Activated CD4-positive, alpha-beta T cell treated with anti-CD3 and anti-CD28 coated beads, Interleukin-2, amount 50 U/mL, for 4 hours (primary cell): ENCODE measurements at regions not wholly inside any gene's neighbourhood (a gene's known extent, or its start where the extent isn't known, plus 50 kb on each side); places are given as distances from the start of the nearest gene placed in this dataset.
"Not testable (repeated sequence)": the region's sequence is repeated elsewhere in the genome, so short reads cannot be mapped to it uniquely, and the experiment has no call there.

ENCODE experiments used
- DNase-seq, 2 experiments: peaks; one replicate each; pipeline ENCODE4 v3.0.0-alpha.2; 2020

GRCh38 chr7:65519751-65520150, 146.1 kb downstream of the ZNF92 start:
- not testable (repeated sequence) for DNase-seq

GRCh38 chr7:65545465-65546161, 172.0 kb downstream of the ZNF92 start:
- not testable (repeated sequence) for DNase-seq

GRCh38 chr7:65549589-65550443, 176.2 kb downstream of the ZNF92 start:
- DNase-seq, result not testable (repeated sequence)

- DNase-seq, result not testable (repeated sequence)
These were observed 176.8 kb downstream of the ZNF92 start for GRCh38 chr7:65550444-65550809.

GRCh38 chr7:65551042-65551441, 177.4 kb downstream of the ZNF92 start:
- DNase-seq, result not testable (repeated sequence)

- DNase-seq, result not testable (repeated sequence)
These were observed 181.2 kb downstream of the ZNF92 start for GRCh38 chr7:65554553-65555476.

GRCh38 chr7:65558584-65558983, 184.9 kb downstream of the ZNF92 start:
- DNase-seq, result not testable (repeated sequence)

- not testable (repeated sequence) for DNase-seq
These were observed 188.2 kb downstream of the ZNF92 start for GRCh38 chr7:65561786-65562372.

GRCh38 chr7:65562522-65562921, 188.9 kb downstream of the ZNF92 start:
- DNase-seq, result not testable (repeated sequence)

- DNase-seq, result not testable (repeated sequence)
These were observed 189.7 kb downstream of the ZNF92 start for GRCh38 chr7:65563333-65563732.

- DNase-seq, result not testable (repeated sequence)
These were observed 194.6 kb downstream of the ZNF92 start for GRCh38 chr7:65568226-65568625.

GRCh38 chr7:65570990-65571389, 197.3 kb downstream of the ZNF92 start:
- not testable (repeated sequence) for DNase-seq

GRCh38 chr7:65572581-65572980, 198.9 kb downstream of the ZNF92 start:
- DNase-seq, result not testable (repeated sequence)

- DNase-seq, result not testable (repeated sequence)
These were observed 202.7 kb downstream of the ZNF92 start for GRCh38 chr7:65576370-65576769.

- DNase-seq, result not testable (repeated sequence)
These were observed 209.0 kb downstream of the ZNF92 start for GRCh38 chr7:65582518-65583119.

GRCh38 chr7:65602495-65602894, 228.8 kb downstream of the ZNF92 start:
- not testable (repeated sequence) for DNase-seq

- no peak for DNase-seq
These were observed 235.5 kb downstream of the ZNF92 start for GRCh38 chr7:65609131-65609530.

GRCh38 chr7:65613644-65614289, 240.1 kb downstream of the ZNF92 start:
- not testable (repeated sequence) for DNase-seq

GRCh38 chr7:65616111-65616510, 242.5 kb downstream of the ZNF92 start:
- DNase-seq, result not testable (repeated sequence)

GRCh38 chr7:65620216-65620615, 246.6 kb downstream of the ZNF92 start:
- not testable (repeated sequence) for DNase-seq

- peak; percentile 1 for DNase-seq
These were observed 248.0 kb downstream of the ZNF92 start for GRCh38 chr7:65621580-65622201.
